GM18867 (cell line): ENCODE measurements at regions not wholly inside any gene's neighbourhood (a gene's known extent, or its start where the extent isn't known, plus 50 kb on each side); places are given as distances from the start of the nearest gene placed in this dataset.
"Not testable (repeated sequence)": the region's sequence is repeated elsewhere in the genome, so short reads cannot be mapped to it uniquely, and the experiment has no call there.

Experiments used
- ATAC-seq: cut with Tn5 transposase; IDR thresholded peaks from one replicate; pipeline ENCODE4 v1.9.1; 2021; ENCODE audit warnings: mild to moderate bottlenecking, moderate library complexity; ENCODE audit not compliant: unreplicated experiment

DNA sequence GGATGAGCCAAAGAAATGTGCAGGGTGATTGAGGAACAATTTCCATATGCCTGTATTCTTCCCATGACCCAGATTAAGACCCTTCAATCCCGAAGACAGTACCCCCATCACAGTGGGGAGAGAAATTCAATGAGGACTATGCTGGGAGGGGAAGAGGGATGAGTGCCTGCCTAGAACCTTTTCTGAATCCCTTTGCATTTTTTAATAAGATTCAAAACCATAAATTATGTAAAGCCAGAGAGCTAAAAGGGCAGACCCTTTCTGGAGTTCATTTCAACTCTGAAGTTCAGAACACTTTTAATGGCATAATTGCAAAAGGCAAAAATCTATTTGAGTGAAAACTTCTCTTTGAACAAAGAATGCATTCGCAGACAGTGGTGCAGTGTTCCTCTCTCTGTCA lies 529.5 kb downstream of the NTRK3 start:
- no peak for ATAC-seq

DNA sequence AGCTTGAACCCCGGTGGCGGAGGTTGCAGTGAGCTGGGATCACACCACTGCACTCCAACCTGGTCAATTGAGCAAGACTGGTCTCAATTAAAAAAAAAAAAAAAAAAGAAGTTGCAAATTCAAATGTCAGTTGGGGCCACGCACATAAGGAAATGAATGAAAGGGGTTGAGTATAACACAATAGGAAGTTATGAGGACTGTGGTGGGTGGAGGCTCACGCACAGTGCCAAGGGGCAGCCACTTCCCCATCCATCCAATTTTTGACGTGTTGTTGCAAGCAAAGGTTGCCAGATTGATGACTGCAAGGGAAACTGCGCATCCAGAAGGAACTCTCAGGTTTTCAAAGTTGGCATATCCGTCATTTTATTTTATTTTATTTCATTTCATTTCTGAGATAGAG lies 532.2 kb downstream of the NTRK3 start:
- ATAC-seq: no peak

DNA sequence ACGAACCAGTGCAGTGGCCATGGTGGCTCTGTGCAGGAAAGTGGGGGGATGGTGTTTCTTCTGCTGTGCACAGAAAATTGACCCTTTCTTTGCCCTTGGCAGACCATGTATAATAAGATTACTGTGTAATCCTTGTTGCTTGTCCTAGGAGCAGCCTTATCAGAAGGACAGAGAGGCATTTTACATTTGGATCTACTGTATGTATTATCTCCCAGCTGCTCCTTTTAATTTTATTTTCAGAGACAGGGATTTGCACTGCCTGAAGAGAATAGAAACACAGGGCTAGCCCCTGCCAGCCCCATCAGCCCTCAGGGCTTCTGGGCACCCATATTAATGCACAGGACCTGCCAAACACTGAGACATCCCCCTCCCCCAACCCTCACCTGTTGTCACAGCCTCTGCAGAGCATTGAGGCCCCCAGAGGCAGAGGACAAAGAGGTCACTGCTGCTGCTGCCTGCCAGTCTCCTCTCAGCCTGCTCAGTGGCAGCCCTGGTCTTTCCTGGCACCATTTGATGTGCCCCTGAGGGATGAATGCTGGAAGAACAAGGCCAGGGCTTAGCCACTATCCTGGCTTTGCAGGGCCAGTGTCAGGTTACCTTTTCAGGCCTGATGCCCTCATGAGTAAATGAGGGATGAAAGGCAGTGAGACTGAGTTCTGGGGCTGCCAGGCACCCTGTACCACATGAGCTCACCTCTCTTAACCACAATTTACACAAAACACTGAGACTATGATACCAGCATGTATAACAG lies 533.4 kb downstream of the NTRK3 start:
- ATAC-seq: no peak

DNA sequence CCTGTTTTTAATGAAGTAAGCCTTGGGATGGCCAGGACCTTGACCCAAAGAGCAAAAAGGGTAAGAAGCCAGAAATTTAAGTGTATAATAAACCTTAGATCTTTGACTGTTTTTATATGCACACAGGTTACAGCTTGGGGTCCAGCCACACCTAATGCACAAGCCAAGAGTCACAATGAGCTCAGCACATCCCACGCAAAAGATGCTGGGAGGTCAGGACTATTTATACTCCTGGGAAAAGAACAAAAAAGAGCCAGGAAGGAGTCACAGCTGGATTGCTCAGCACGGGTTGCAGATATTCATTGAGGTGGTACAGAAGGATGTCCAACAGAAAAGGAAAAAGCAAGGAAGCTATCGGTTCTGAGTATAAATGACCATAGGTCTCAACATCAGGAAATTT lies 536.3 kb downstream of the NTRK3 start:
- no peak for ATAC-seq

DNA sequence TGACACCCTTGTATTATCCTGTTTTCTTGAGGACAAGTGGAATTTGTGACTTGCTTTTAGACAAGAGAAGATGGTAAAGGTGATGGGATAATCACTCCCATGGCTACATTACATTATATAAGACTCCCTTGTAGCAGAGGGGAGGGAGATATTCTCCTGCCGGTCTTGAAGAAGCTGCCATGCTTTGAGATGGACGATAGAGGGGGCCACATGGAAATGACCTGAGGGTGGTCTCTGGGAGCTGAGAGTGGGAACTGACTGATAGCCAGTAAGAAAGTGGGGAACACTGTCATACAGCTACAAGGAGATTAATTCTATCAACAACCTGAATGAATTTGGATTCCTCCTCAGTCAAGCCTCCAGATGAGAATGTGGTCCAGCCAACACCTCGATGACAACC lies 540.1 kb downstream of the NTRK3 start:
- ATAC-seq: no peak

DNA sequence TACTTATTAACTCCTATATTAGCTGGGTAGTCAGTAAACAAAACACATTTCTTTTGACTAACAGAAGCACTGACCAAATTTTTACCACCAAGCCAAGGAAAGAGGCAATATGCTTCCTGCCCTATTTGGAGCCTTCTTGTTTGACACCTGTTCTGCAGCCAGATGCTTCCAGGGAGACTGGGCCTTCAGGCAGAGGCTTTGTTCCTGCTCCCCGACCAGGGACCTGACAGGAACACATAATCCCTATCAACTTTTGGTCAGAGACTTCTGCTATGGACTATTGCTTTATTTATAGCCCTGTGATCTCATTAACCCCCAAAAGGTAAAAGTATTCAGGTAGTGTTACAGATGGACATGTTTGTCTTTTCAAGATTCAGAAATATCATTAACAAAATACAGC lies 541.3 kb downstream of the NTRK3 start:
- ATAC-seq: no peak

DNA sequence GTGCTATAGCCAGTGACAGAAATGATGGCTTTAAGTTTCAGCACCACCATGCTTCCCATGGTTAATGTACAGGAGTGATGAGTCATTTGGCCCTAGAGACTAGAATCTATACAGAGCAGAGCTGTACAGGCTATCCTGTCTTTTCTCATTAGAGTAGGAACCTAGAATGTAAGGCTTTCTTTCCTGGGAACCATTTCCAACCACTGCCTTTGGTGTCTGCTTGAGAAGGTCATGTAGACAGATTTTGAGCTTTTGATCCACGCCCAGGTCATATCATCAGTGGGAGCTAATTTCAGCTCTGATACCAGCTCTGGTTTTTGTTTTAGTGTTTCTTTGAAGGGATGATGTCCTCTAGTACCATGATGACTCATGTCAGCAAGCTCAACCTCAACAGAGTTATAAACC lies 543.1 kb downstream of the NTRK3 start:
- no peak for ATAC-seq

DNA sequence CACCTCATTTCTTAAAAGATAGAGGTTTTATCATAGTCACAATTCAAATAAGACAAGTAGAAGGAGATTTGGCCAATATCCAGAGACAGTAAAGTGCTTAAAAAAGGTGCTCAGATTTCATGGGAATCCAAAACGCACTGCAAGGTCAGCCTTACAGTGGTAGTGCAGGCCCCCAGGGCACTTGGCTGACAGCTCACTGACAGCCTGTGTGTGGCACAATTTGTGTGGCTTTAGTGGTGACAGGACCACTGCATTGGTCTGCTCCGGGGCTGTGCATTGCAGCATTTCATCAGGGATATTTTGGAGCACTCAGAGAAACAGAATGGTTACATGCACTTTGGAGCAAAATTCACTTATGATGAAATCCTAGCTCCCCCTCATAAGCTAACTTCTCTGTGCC lies 544.3 kb downstream of the NTRK3 start:
- no peak for ATAC-seq

DNA sequence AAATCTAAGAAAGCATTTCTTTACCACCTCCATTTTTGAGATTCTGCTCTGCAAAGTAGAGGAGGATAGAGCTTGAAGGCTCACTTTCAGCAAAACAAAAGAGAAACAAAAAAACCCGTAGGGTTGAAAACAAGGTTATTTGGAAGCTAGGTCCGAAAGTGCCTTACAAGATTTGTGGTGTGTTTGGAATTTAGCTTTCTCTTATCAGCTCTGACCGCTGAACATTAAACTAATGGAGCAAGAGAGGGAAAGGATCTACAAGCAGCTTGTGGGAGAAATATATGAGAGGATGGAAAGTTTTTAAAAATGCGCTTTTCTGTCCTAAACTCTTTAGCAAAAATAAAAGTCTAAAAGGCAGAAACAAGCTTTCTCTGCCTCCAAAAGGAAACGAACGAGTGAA lies 545.5 kb downstream of the NTRK3 start:
- ATAC-seq: no peak

DNA sequence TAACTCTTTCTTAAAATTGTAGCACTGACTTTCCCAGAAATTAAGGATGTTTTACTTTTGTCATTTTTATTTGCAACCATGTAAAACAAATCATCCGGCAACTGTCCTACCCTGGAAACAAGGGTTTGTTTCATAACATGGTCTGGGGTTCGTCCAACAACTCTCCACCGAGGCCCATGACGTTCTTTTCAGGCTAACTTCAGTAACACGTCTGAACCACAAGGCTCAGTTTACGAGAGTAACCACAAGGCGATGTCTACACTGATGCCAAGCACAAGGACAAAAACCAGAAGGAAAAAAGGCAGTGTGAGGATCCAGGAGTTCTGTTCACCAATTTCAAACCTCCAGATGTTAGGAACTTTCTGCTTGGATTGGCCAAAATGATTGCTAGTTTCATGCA lies 546.1 kb downstream of the NTRK3 start:
- ATAC-seq: no peak

DNA sequence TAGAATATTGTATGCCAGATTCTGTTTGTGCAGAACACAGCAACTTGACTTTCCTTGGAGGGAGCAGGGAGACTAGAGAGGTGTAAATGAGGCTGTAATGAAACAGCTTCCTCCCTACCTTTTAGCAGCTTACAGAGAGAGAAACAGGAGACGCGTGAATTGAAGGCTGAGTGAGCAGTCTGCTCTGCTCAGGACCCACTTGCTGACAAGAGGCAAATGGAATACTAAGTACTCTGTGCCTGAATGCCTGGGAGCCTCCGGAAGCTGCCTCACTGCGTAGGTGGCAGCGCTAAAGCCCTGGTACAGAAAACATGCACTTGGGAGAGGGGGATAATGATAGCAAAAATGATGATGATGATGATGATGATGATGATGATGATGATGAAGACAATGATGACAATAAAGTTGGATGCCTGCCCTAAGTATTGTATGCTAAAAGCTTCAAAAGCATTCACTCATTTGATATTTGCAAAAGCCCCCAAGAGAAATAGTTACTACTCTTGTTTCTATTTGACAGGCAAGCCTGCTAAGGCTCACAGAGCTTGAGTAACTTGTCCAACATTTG lies 548.9 kb downstream of the NTRK3 start:
- ATAC-seq: no peak

DNA sequence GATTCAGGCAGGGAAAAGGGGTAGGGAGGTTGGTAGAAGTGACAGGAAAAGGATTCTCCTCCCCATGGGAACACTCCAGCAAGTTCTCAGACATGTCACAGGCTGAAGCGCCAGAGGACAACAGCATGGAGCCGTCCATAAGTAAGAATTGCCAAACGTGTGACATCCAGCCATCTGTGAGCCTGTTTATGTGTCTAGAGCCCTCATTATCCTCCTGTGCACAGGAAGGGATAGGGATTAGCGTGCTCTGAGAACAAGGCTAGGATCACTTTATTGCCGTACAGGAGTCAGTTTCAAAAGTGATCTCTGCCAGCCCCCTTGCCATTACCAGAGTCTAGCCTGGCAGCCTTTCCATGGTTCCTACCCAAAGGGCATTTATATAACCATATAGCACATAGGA lies 549.5 kb downstream of the NTRK3 start:
- no peak for ATAC-seq

DNA sequence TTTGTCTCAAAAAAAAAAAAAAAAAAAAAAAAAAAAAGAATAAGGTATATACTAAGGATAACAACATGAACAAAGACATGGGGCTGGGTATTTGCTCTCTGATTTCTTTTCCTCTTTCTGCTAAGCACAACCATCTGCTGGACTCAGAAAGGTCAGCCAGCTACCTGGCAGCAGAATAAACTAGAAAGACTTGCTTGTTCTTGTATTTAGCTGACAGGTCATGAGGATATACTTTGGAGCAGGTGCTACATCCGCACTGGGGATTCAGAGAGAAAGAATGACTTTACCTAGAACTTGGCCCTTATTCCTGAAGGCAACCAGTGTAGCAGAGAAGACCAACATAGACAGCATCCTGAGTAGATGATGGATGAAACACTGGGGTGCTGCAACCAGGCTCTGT lies 550.5 kb downstream of the NTRK3 start:
- ATAC-seq: no peak

DNA sequence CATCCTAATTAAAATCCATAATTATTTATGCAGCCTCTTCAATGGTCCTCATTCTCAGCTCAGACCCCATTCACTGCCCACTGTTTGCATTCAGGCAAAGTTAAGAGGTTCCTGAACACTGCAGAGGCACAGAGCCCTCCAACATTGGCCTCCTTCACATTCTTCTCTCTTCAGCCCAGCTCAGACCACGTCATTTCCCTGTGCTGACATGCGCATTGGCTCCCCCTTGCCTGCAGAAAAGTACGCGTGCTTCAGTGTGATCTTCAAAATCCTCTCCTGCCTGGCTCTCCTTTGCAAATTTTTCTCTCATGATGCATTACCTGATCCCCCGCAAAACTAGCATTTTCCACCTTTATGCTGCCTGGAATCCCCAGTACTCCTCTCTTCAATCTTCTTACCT lies 552.3 kb downstream of the NTRK3 start:
- no peak for ATAC-seq

DNA sequence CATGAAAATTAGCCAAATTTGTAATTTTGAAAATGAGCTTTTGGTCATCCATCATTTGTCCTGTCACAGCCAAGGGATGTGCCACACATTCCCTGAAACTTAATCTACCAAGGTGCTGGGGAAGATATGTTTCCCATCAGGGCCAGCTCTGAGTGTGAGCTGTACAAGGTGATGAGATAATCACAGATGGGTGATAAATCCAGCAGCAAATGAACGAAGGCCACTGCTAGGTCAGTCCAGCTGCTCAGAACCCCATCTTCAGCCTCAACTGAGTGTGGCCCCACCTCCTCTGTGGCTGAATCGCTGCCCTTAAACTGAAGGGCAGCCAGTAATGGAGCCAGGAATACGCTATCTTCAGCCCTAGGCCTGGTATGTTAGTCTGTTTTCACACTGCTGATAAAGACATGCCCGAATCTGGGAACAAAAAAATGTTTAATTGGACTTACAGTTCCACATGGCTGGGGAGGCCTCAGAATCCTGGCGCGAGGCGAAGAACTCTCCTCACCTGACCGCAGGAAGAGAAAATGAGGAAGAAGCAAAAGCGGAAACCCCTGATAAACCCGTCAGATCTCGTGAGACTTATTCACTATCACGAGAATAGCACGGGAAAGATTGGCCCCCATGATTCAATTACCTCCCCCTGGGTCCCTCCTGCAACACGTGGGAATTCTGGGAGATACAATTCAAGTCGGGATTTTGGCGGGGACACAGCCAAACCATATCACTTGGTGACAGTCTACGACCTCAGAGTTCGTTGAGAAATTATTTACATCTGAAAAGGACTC lies 553.0 kb downstream of the NTRK3 start:
- ATAC-seq: no peak

DNA sequence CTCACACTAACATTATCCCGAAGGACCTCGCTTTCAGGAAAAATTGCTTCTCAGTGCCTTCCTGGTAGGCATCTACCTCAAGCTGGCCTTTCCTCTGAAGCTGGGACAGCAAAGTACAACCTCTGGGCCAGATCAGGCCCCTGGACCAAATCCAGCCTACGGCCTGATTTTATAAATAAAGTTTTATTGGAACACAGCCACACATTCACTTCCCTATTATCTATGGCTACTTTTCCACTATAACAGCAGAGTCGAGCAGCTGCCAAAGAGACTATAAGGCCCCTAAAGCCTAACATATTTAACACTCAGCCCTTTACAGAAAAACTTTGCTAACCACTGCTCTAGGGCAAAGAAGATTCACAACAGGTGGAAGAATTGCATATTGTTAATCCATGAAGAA lies 554.3 kb downstream of the NTRK3 start:
- no peak for ATAC-seq

DNA sequence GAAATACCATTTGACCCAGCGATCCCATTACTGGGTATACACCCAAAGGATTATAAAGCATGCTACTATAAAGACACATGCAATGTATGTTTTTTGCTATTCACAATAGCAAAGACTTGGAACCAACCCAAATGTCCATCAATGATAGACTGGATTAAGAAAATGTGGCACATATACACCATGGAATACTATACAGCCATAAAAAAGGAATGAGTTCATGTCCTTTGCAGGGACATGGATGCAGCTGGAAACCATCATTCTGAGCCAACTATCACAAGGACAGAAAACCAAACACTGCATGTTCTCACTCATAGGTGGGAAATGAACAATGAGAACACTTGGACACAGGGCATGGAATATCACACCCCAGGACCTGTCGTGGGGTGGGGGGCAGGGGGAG lies 558.1 kb downstream of the NTRK3 start:
- ATAC-seq: not testable (repeated sequence)

DNA sequence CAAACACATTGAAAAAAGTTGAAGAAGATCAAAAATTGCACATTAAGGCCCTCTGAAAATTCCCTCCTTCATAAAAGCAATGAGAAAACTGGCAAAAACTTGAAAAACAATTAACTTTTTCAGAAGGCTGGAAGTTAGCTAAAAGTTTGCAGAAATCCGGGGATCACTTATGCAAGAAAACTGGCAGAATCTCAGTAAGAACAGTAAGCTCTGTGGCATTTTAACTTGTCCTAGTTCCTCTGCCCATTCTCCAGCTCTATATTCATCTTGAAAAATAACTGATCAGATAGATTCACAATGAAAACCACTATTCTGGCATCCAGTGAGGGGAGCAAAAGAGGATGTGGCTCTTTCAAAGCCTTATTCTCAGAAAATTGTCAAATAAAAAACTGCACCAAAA lies 566.8 kb downstream of the NTRK3 start:
- ATAC-seq: no peak

DNA sequence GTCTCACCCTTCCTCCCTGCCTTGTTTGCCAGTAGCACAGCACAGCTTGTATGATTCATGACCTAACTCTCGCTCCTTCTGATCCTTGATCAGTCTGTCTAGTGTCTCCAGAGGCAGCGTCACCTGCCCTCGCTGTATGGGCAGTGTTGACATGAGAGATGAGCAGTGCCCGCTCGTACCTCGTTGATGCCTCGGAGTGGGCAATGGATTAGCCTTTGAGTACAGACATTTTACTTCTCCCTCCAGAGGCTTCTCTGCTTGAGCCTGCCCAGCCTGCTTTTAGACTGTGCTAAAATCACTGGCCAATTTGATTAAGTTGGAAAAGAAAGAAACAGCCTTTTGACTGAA lies 569.0 kb downstream of the NTRK3 start:
- ATAC-seq: no peak

DNA sequence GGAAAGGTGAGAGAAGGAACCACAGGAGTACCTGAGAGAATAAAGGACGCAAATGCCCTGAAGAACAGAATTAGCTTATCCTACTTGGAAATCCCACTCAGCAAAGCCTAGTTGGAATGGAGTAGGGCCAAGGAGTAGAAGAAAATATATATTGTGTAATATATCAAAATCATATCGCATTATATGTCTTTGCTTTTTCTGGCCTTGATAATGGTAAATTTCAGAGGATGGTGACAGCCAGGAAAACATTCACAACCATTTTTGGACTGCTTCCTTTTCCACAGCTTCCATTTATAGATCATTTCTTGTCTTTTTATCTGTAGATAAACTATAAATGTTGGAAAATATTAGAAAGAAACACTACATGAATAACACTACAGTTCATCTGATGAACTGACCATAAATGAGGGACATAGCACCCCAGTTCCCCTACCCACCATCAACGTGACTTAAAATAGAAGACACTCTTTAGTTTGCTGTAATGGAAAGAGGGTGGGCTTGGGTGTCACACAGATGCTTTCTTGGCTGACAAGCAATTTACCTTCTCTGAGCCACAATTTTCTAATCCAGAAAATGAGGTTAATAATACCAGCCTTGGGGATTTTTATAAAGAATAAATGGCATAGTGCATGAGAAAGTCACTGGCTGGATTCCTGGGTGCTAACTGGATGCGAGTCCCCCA lies 569.6 kb downstream of the NTRK3 start:
- ATAC-seq: no peak

DNA sequence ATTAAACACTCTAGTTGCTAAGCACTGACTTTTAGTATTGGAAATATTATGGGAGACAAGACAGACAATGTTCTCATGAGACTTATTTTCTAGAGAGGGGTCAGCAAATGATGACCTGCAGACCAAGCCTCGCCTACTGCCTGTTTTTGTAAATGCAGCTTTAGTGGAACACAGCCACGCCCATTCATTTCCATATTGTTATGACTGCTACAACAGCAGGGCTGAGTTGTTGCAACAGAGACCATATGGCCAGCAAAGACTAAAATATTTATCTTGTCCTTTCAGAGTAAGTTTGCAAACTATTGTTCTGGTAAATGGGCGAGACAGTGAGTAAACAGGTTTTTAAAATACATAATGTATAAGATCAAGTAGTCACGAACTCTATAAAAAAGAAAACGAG lies 570.2 kb downstream of the NTRK3 start:
- no peak for ATAC-seq

DNA sequence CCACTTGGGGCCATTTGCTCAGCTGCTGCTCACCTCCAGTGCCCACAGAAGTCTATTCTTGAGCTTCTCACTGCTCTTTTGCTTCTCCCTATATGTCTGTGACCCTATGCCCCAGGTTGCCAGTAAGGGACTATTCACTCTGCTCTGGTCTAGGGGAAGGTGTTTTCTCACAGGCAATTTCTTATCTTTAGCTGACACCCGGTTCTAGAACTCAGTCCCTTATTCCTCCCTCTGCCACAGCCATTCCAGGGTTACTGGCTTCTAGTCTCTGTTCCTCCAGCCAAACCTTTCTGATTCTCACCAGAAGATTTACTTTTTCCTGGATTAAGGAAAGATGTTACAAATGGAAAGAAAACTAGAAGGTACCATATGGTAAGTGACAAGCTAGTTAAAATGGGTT lies 574.0 kb downstream of the NTRK3 start:
- no peak for ATAC-seq
